VCaP (cell line): ENCODE measurements at regions not wholly inside any gene's neighbourhood (a gene's known extent, or its start where the extent isn't known, plus 50 kb on each side); places are given as distances from the start of the nearest gene placed in this dataset.
"Not testable (repeated sequence)": the region's sequence is repeated elsewhere in the genome, so short reads cannot be mapped to it uniquely, and the experiment has no call there.

ENCODE experiments used
- H3K27ac ChIP-seq: fragments of 450-650 bp; 2 replicates; pipeline ENCODE4 v1.5.1; 2017

GRCh38 chr2:111329309-111329708, 208.6 kb downstream of the BCL2L11 start:
- H3K27ac ChIP-seq: not testable (repeated sequence)

GRCh38 chr2:111331099-111331724, 210.5 kb downstream of the BCL2L11 start:
- H3K27ac ChIP-seq: not testable (repeated sequence)

GRCh38 chr2:111335220-111335907, 214.7 kb downstream of the BCL2L11 start:
- not testable (repeated sequence) for H3K27ac ChIP-seq

- H3K27ac ChIP-seq: not testable (repeated sequence)
Measured at GRCh38 chr2:111338474-111338873, 217.8 kb downstream of the BCL2L11 start.

GRCh38 chr2:111339476-111339875, 218.8 kb downstream of the BCL2L11 start:
- H3K27ac ChIP-seq: not testable (repeated sequence)

- not testable (repeated sequence) for H3K27ac ChIP-seq
Measured at GRCh38 chr2:111344590-111344989, 223.9 kb downstream of the BCL2L11 start.

- H3K27ac ChIP-seq: not testable (repeated sequence)
Measured at GRCh38 chr2:111345439-111345838, 224.7 kb downstream of the BCL2L11 start.

- not testable (repeated sequence) for H3K27ac ChIP-seq
Measured at GRCh38 chr2:111346018-111346930, 225.6 kb downstream of the BCL2L11 start.

- not testable (repeated sequence) for H3K27ac ChIP-seq
Measured at GRCh38 chr2:111347695-111348094, 227.0 kb downstream of the BCL2L11 start.

- H3K27ac ChIP-seq: not testable (repeated sequence)
Measured at GRCh38 chr2:111348316-111348715, 227.6 kb downstream of the BCL2L11 start.

- not testable (repeated sequence) for H3K27ac ChIP-seq
Measured at GRCh38 chr2:111355022-111355817, 234.5 kb downstream of the BCL2L11 start.

- H3K27ac ChIP-seq: not testable (repeated sequence)
Measured at GRCh38 chr2:111355823-111356511, 235.3 kb downstream of the BCL2L11 start.

- not testable (repeated sequence) for H3K27ac ChIP-seq
Measured at GRCh38 chr2:111356512-111357031, 235.9 kb downstream of the BCL2L11 start.

- not testable (repeated sequence) for H3K27ac ChIP-seq
Measured at GRCh38 chr2:111365986-111366640, 245.4 kb downstream of the BCL2L11 start.

GRCh38 chr2:111366641-111367029, 245.9 kb downstream of the BCL2L11 start:
- not testable (repeated sequence) for H3K27ac ChIP-seq

- H3K27ac ChIP-seq: not testable (repeated sequence)
Measured at GRCh38 chr2:111367080-111367479, 246.4 kb downstream of the BCL2L11 start.

- H3K27ac ChIP-seq: not testable (repeated sequence)
Measured at GRCh38 chr2:111367871-111368270, 247.2 kb downstream of the BCL2L11 start.

GRCh38 chr2:111368288-111368687, 247.6 kb downstream of the BCL2L11 start:
- H3K27ac ChIP-seq: not testable (repeated sequence)

- not testable (repeated sequence) for H3K27ac ChIP-seq
Measured at GRCh38 chr2:111373060-111373459, 252.3 kb downstream of the BCL2L11 start.

- H3K27ac ChIP-seq: not testable (repeated sequence)
Measured at GRCh38 chr2:111373989-111374388, 253.3 kb downstream of the BCL2L11 start.
